ENCODE measurements at regions not wholly inside any gene's neighbourhood (a gene's known extent, or its start where the extent isn't known, plus 50 kb on each side); places are given as distances from the start of the nearest gene placed in this dataset.

DNA sequence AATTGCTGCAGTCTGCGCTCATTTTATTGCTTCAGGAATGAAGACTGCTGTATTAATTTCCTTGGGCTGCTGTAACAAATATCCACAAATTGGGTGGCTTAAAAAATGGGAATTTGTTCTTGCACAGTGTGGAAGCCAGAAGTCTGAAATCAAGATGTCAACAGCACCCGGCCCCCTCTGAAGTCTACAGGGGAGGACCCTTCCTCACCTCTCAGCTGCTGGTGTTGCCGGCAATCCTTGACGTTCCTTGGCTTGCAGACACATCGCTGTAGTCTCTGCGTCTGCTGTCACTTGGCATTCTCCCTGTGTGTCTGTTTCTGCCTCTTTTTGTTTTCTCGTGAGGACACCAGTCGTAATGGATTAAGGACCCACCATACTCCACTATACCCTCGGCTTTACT, 166.2 kb downstream of the PTPN20 start:
- Histone ChIP-seq H3K79me2 (ENCODE audit: insufficient read depth, low read length) (no peaks in the 10 kb centered on the region), H3K36me3 (ENCODE audit: insufficient read depth, low read length) (no peaks in the 10 kb centered on the region), H4K20me1 (ENCODE audit: insufficient read depth, low read length, poor library complexity, severe bottlenecking) (no peaks in the 10 kb centered on the region), H3K4me3 (ENCODE audit: low read length, poor library complexity, severe bottlenecking) (no peak overlapping the region), H3F3A (ENCODE audit: low read depth) (no peaks in the 10 kb centered on the region), H3K4me2 (ENCODE audit: low read depth, low read length, poor library complexity, severe bottlenecking) (no peak overlapping the region), H3K4me1 (ENCODE audit: insufficient read depth, low read length, poor library complexity, severe bottlenecking) (peaks cover 42% of the 10 kb centered on the region), H3K9me2 (replicated peaks; ENCODE audit: low read depth, low read length) (no peaks in the 10 kb centered on the region), H3K9me3 (ENCODE audit: insufficient read depth, low read depth, low read length) (no peaks in the 10 kb centered on the region), H3K27me3 (ENCODE audit: insufficient read depth, low read length, poor library complexity, severe bottlenecking) (no peaks in the 10 kb centered on the region), H3K9ac (ENCODE audit: low read depth, low read length, poor library complexity, severe bottlenecking) (no peak overlapping the region), H2AFZ (ENCODE audit: low read length) (no peak overlapping the region)
- no peak for TF ChIP-seq CTCF (conservative IDR thresholded peaks at IDR 0.05; ENCODE audit: low read length)
- TF ChIP-seq EZH2phosphoT487 (IDR thresholded peaks at IDR 0.05; ENCODE audit: borderline replicate concordance) = no peak

GRCh38 chr10:47077941-47078340, 166.7 kb downstream of the PTPN20 start:
- H3K9me3 ChIP-seq (ENCODE audit: insufficient read depth, low read depth, low read length) = no peaks in the 10 kb centered on the region
- no peaks in the 10 kb centered on the region for H3K9me2 ChIP-seq (replicated peaks; ENCODE audit: low read depth, low read length)
- no peaks in the 10 kb centered on the region for H3K79me2 ChIP-seq (ENCODE audit: insufficient read depth, low read length)
- no peaks in the 10 kb centered on the region for H3F3A ChIP-seq (ENCODE audit: low read depth)
- no peaks in the 10 kb centered on the region for H3K27me3 ChIP-seq (ENCODE audit: insufficient read depth, low read length, poor library complexity, severe bottlenecking)
- TF ChIP-seq EZH2phosphoT487 (IDR thresholded peaks at IDR 0.05; ENCODE audit: borderline replicate concordance) = no peak
- no peak for TF ChIP-seq CTCF (conservative IDR thresholded peaks at IDR 0.05; ENCODE audit: low read length)
- H3K36me3 ChIP-seq (ENCODE audit: insufficient read depth, low read length) = no peaks in the 10 kb centered on the region
- no peak overlapping the region for H2AFZ ChIP-seq (ENCODE audit: low read length)
- peaks cover 42% of the 10 kb centered on the region for H3K4me1 ChIP-seq (ENCODE audit: insufficient read depth, low read length, poor library complexity, severe bottlenecking)
- no peak overlapping the region for H3K9ac ChIP-seq (ENCODE audit: low read depth, low read length, poor library complexity, severe bottlenecking)
- H3K4me3 ChIP-seq (ENCODE audit: low read length, poor library complexity, severe bottlenecking) = no peak overlapping the region
- no peak overlapping the region for H3K4me2 ChIP-seq (ENCODE audit: low read depth, low read length, poor library complexity, severe bottlenecking)
- no peaks in the 10 kb centered on the region for H4K20me1 ChIP-seq (ENCODE audit: insufficient read depth, low read length, poor library complexity, severe bottlenecking)

GRCh38 chr10:47078393-47079203, 167.4 kb downstream of the PTPN20 start:
- H4K20me1 ChIP-seq (ENCODE audit: insufficient read depth, low read length, poor library complexity, severe bottlenecking) = no peaks in the 10 kb centered on the region

More at GRCh38 chr10:47078393-47079203, 167.4 kb downstream of the PTPN20 start:
- Histone ChIP-seq H3K9me3 (ENCODE audit: insufficient read depth, low read depth, low read length) (no peaks in the 10 kb centered on the region), H3K27me3 (ENCODE audit: insufficient read depth, low read length, poor library complexity, severe bottlenecking) (no peaks in the 10 kb centered on the region), H3K9me2 (replicated peaks; ENCODE audit: low read depth, low read length) (no peaks in the 10 kb centered on the region), H2AFZ (ENCODE audit: low read length) (peak overlapping the region; percentile 2; the same call in 1 of the 2 replicates), H3K4me3 (ENCODE audit: low read length, poor library complexity, severe bottlenecking) (no peak overlapping the region), H3K79me2 (ENCODE audit: insufficient read depth, low read length) (no peaks in the 10 kb centered on the region), H3K9ac (ENCODE audit: low read depth, low read length, poor library complexity, severe bottlenecking) (no peak overlapping the region), H3F3A (ENCODE audit: low read depth) (no peaks in the 10 kb centered on the region), H3K36me3 (ENCODE audit: insufficient read depth, low read length) (no peaks in the 10 kb centered on the region), H3K4me2 (ENCODE audit: low read depth, low read length, poor library complexity, severe bottlenecking) (no peak overlapping the region), H3K4me1 (ENCODE audit: insufficient read depth, low read length, poor library complexity, severe bottlenecking) (peaks cover 42% of the 10 kb centered on the region)
- no peak for TF ChIP-seq CTCF (conservative IDR thresholded peaks at IDR 0.05; ENCODE audit: low read length)
- no peak for TF ChIP-seq EZH2phosphoT487 (IDR thresholded peaks at IDR 0.05; ENCODE audit: borderline replicate concordance)

All from Loucy (cell line).